Neural cell (in vitro differentiated cells): ENCODE measurements at regions not wholly inside any gene's neighbourhood (a gene's known extent, or its start where the extent isn't known, plus 50 kb on each side); places are given as distances from the start of the nearest gene placed in this dataset.

Experiments used
- H2AFZ ChIP-seq: fragments of 200-600, 300-800 bp; sonication (generic), shearing (Covaris generic); 2 replicates; pipeline ENCODE4 v1.6.0; 2014; ENCODE audit warnings: low read depth, mild to moderate bottlenecking, antibody characterized with exemption, low read length, moderate library complexity
- H3F3A ChIP-seq: fragments of 200-600 bp; shearing (Covaris generic); 2 replicates; pipeline ENCODE4 v1.6.1; 2016; ENCODE audit warnings: mild to moderate bottlenecking, moderate library complexity, mixed read lengths, antibody characterized with exemption, low read length; ENCODE audit not compliant: insufficient read depth, poor library complexity, severe bottlenecking
- H3K27ac ChIP-seq: fragments of 200-600, 300-800 bp; sonication (generic), shearing (Covaris generic); 2 replicates; pipeline ENCODE4 v1.5.1; 2014; ENCODE audit warnings: mild to moderate bottlenecking, low read length, moderate library complexity
- H3K27me3 ChIP-seq: fragments of 300-800, 200-600 bp; sonication (generic), shearing (Covaris generic); 2 replicates; pipeline ENCODE4 v1.6.0; 2014; ENCODE audit warnings: mild to moderate bottlenecking, low read depth, low read length, moderate library complexity; ENCODE audit not compliant: insufficient read depth
- H3K36me3 ChIP-seq: fragments of 300-800, 200-600 bp; sonication (generic), shearing (Covaris generic); 2 replicates; pipeline ENCODE4 v1.5.1; 2014; ENCODE audit warnings: mild to moderate bottlenecking, antibody characterized with exemption, low read length, moderate library complexity; ENCODE audit not compliant: insufficient read depth
- H3K4me2 ChIP-seq: fragments of 300-800, 200-600 bp; sonication (generic), shearing (Covaris generic); 2 replicates; pipeline ENCODE4 v1.6.0; 2014; ENCODE audit warnings: mild to moderate bottlenecking, low read length
- H3K4me3 ChIP-seq: fragments of 300-800, 200-600 bp; sonication (generic), shearing (Covaris generic); 2 replicates; pipeline ENCODE4 v1.5.1; 2014; ENCODE audit warnings: mild to moderate bottlenecking, low read length, moderate library complexity
- H3K79me2 ChIP-seq: fragments of 200-600 bp; shearing (Covaris generic); replicated peaks from 2 replicates; pipeline ENCODE4 v1.6.0; 2014; ENCODE audit warnings: mild to moderate bottlenecking, low read length, moderate library complexity; ENCODE audit not compliant: insufficient read depth
- H3K9ac ChIP-seq: fragments of 300-800, 200-600 bp; sonication (generic), shearing (Covaris generic); 2 replicates; pipeline ENCODE4 v1.6.1; 2016; ENCODE audit warnings: mild to moderate bottlenecking, low read length, mixed read lengths
- H3K9me2 ChIP-seq: fragments of 200-600 bp; shearing (Covaris generic); 2 replicates; pipeline ENCODE4 v1.6.1; 2016; ENCODE audit warnings: mild to moderate bottlenecking, low read length, mixed read lengths; ENCODE audit not compliant: insufficient read depth
- H3K9me3 ChIP-seq: fragments of 200-600, 300-800 bp; sonication (generic), shearing (Covaris generic); 2 replicates; pipeline ENCODE4 v1.6.1; 2016; ENCODE audit warnings: mild to moderate bottlenecking, mixed run types, low read length, moderate library complexity, mixed read lengths
- H4K20me1 ChIP-seq: fragments of 200-600 bp; shearing (Covaris generic); 2 replicates; pipeline ENCODE4 v1.6.1; 2016; ENCODE audit warnings: mild to moderate bottlenecking, mixed run types; ENCODE audit not compliant: insufficient read depth
- EP300 ChIP-seq: fragments of 450-650 bp; conservative IDR thresholded peaks from 2 replicates; pipeline ENCODE4 v1.6.1; 2014; ENCODE audit warnings: antibody characterized with exemption, mild to moderate bottlenecking, moderate library complexity; ENCODE audit not compliant: poor library complexity, severe bottlenecking
- EZH2 ChIP-seq: fragments of 200-600, 300-800 bp; shearing (Covaris generic), sonication (generic); IDR thresholded peaks from 2 replicates; pipeline ENCODE4 v1.6.1; 2014; ENCODE audit warnings: antibody characterized with exemption, low read length, borderline replicate concordance, mild to moderate bottlenecking; ENCODE audit not compliant: insufficient read depth, poor library complexity, severe bottlenecking
- MXI1 ChIP-seq: fragments of 450-650 bp; conservative IDR thresholded peaks from 2 replicates; pipeline ENCODE4 v1.6.1; 2014; ENCODE audit warnings: antibody characterized with exemption, mild to moderate bottlenecking; ENCODE audit not compliant: poor library complexity, severe bottlenecking
- POLR2AphosphoS5 ChIP-seq: IDR thresholded peaks from 2 replicates; pipeline ENCODE4 v1.6.1; 2012
- RAD21 ChIP-seq: fragments of 450-650 bp; conservative IDR thresholded peaks from 2 replicates; pipeline ENCODE4 v1.6.1; 2014; ENCODE audit warnings: antibody characterized with exemption, mild to moderate bottlenecking, moderate library complexity
- SMC3 ChIP-seq: fragments of 450-650 bp; conservative IDR thresholded peaks from 2 replicates; pipeline ENCODE4 v1.6.1; 2014; ENCODE audit warnings: antibody characterized with exemption, mild to moderate bottlenecking, moderate library complexity; ENCODE audit not compliant: poor library complexity
- TAF1 ChIP-seq: IDR thresholded peaks from 2 replicates; pipeline ENCODE4 v1.6.1; 2012; ENCODE audit warnings: low read depth
- TF ChIP-seq, protein P1 (sequence below): IDR thresholded peaks from 2 replicates; pipeline ENCODE4 v1.6.1; 2012; ENCODE audit warnings: borderline replicate concordance
- TF ChIP-seq, protein P2 (sequence below): fragments of 450-650 bp; IDR thresholded peaks from 2 replicates; pipeline ENCODE4 v1.5.1; 2014; ENCODE audit warnings: antibody characterized with exemption, mild to moderate bottlenecking, moderate library complexity; ENCODE audit not compliant: poor library complexity, severe bottlenecking

DNA sequence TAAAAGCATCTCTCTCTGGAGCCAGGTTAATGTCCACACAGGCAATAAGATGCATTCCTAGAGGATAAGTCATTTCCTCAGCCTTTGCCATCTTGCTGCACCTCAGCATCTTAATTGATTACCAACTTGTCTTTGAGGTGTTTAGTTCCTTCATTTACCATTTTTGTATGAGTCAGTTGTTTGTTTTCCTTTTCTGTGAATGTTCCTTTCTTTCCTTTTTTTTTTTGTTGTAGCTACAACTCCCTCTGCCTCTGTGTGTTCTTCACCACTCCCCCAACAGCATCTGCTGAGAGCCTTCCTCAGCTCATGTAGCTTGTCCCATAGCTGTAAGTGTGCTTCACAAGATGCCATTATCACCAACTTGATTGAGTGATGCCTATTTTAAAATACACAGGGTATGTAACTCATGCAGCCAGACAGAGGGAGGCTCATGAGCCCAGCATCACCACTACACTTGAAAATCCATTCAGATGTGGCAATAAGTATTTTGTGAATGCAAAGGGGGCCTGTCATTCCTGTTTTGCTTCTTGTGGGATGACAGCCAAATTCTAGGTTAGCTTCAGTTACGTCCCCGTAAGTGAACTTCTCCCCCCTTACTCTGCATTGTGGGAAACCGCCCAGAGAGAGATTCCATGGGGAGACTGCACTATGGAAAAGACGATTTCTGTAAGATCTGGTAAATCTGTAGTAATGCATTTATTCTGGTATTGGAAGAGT is 315.9 kb upstream of the ZEB2 start:
- TF ChIP-seq EP300 (no peak), POLR2AphosphoS5 (no peak), TAF1 (no peak), MXI1 (no peak), RAD21 (no peak), EZH2 (no peak), SMC3 (no peak)
- TF ChIP-seq, protein P1, sequence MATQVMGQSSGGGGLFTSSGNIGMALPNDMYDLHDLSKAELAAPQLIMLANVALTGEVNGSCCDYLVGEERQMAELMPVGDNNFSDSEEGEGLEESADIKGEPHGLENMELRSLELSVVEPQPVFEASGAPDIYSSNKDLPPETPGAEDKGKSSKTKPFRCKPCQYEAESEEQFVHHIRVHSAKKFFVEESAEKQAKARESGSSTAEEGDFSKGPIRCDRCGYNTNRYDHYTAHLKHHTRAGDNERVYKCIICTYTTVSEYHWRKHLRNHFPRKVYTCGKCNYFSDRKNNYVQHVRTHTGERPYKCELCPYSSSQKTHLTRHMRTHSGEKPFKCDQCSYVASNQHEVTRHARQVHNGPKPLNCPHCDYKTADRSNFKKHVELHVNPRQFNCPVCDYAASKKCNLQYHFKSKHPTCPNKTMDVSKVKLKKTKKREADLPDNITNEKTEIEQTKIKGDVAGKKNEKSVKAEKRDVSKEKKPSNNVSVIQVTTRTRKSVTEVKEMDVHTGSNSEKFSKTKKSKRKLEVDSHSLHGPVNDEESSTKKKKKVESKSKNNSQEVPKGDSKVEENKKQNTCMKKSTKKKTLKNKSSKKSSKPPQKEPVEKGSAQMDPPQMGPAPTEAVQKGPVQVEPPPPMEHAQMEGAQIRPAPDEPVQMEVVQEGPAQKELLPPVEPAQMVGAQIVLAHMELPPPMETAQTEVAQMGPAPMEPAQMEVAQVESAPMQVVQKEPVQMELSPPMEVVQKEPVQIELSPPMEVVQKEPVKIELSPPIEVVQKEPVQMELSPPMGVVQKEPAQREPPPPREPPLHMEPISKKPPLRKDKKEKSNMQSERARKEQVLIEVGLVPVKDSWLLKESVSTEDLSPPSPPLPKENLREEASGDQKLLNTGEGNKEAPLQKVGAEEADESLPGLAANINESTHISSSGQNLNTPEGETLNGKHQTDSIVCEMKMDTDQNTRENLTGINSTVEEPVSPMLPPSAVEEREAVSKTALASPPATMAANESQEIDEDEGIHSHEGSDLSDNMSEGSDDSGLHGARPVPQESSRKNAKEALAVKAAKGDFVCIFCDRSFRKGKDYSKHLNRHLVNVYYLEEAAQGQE, result no peak
- TF ChIP-seq, protein P2, sequence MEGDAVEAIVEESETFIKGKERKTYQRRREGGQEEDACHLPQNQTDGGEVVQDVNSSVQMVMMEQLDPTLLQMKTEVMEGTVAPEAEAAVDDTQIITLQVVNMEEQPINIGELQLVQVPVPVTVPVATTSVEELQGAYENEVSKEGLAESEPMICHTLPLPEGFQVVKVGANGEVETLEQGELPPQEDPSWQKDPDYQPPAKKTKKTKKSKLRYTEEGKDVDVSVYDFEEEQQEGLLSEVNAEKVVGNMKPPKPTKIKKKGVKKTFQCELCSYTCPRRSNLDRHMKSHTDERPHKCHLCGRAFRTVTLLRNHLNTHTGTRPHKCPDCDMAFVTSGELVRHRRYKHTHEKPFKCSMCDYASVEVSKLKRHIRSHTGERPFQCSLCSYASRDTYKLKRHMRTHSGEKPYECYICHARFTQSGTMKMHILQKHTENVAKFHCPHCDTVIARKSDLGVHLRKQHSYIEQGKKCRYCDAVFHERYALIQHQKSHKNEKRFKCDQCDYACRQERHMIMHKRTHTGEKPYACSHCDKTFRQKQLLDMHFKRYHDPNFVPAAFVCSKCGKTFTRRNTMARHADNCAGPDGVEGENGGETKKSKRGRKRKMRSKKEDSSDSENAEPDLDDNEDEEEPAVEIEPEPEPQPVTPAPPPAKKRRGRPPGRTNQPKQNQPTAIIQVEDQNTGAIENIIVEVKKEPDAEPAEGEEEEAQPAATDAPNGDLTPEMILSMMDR, result no peak
- H3K9me2 ChIP-seq, result no peaks in the 10 kb centered on the region
- no peaks in the 10 kb centered on the region for H4K20me1 ChIP-seq
- H3K27ac ChIP-seq, result no peak overlapping the region
- H3K9ac ChIP-seq, result no peak overlapping the region
- no peaks in the 10 kb centered on the region for H3K27me3 ChIP-seq
- no peak overlapping the region for H3K4me2 ChIP-seq
- H2AFZ ChIP-seq, result no peak overlapping the region
- no peak overlapping the region for H3K4me3 ChIP-seq
- H3K9me3 ChIP-seq, result no peaks in the 10 kb centered on the region
- H3F3A ChIP-seq, result no peaks in the 10 kb centered on the region
- H3K36me3 ChIP-seq, result no peaks in the 10 kb centered on the region
- no peaks in the 10 kb centered on the region for H3K79me2 ChIP-seq

DNA sequence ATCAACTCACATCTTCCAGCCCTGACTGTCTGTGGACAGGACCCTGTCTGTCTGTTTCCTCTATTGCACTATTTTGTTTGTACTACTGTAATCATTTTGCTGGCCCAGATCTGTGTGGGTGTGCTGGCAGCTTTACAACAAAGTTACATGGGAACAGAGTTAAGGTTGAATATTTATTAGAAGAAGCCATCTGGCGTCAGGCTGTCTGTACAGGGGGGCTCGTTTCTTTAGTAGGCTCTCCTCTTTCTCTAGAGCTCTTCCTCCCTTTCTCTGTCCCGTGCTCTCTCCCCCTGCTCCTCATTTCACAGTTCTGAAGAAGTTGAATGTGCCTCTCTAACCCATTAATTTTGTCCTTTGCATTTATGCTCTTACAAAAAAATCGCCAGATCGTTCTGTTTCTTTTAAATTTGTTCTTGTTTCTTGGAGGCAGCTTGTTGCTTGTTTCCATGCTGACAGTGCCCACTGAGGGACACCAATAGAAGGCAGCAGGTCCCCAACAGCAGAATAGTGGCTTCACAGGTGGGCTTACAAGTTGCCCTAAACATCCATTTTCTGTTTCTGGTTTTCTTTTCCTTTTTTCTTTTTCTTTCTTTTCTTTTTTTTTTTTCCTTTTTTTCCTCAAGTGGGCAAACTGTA is 315.2 kb upstream of the ZEB2 start:
- no peak overlapping the region for H3K9ac ChIP-seq

More for the DNA sequence above, 315.2 kb upstream of the ZEB2 start:
- Histone ChIP-seq H3F3A (no peaks in the 10 kb centered on the region), H3K9me3 (no peaks in the 10 kb centered on the region), H3K9me2 (no peaks in the 10 kb centered on the region), H3K27me3 (no peaks in the 10 kb centered on the region), H3K4me3 (no peak overlapping the region), H3K79me2 (no peaks in the 10 kb centered on the region), H3K4me2 (no peak overlapping the region), H3K27ac (no peak overlapping the region), H2AFZ (no peak overlapping the region), H3K36me3 (no peaks in the 10 kb centered on the region), H4K20me1 (no peaks in the 10 kb centered on the region)
- TF ChIP-seq, protein P2, result no peak
- TF ChIP-seq EP300, result no peak
- no peak for TF ChIP-seq TAF1
- TF ChIP-seq RAD21, result no peak
- no peak for TF ChIP-seq MXI1
- TF ChIP-seq, protein P1, result no peak
- TF ChIP-seq SMC3, result no peak
- no peak for TF ChIP-seq POLR2AphosphoS5
- TF ChIP-seq EZH2, result no peak
